ENCODE measurements at regions not wholly inside any gene's neighbourhood (a gene's known extent, or its start where the extent isn't known, plus 50 kb on each side); places are given as distances from the start of the nearest gene placed in this dataset.

DNA sequence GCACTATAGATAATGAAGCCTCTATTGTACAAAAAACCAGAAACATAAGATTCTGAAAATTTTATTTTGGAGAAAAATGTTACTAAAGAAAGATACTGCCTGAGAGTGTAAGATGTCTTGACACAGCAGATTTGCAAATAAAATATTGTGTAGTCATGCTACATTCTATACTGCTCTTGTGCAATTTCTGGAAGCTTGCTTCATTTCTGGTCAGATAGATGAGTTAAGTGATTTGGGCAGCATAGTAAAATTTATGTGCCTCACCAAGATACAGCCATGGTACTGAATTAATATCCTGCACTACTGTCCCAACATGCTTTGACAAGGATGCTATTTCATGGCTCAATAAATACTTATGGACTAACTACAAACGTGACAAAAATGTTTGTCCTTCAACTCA lies 55.1 kb upstream of the STARD13 start:
- no peak for ATAC-seq
- Mint-ChIP-seq H3K4me1 (ENCODE audit: low read depth) (no peaks in the 10 kb centered on the region), H3K9me3 (ENCODE audit: insufficient read depth) (no peaks in the 10 kb centered on the region), H3K27ac (no peak overlapping the region), H3K4me3 (no peak overlapping the region), H3K36me3 (ENCODE audit: low read depth) (no peaks in the 10 kb centered on the region), H3K27me3 (ENCODE audit: low read depth) (peaks cover 8% of the 10 kb centered on the region)
- ChIA-PET POLR2A (no interaction called here), CTCF (no interaction called here)
- DNase-seq, result no peak

DNA sequence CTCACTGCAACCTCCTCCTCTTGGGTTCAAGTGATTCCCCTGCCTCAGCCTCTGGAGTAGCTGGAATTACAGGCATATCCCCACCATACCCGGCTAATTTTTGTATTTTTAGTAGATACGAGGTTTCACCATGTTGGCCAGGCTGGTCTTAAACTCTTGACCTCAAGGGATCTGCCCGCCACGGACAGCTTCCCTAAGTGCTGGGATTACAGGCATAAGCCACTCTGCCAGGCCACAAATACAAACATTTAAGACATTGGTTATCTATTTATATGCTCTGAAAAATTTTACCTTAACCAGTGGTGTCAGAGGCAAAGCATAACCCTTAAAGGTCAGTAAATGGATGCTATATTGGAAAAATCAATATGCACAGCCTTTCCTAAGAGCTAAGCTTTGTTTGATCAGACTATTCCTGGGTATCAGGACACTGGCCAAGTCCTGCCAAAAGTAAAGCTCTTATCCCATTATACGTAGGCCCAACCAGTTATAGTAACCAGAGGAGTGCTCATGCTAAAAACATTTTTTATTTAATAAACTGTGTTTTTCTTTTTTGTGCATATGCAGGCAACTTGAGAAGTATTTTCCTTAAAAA lies 56.4 kb upstream of the STARD13 start:
- no peaks in the 10 kb centered on the region for H3K9me3 Mint-ChIP-seq (ENCODE audit: insufficient read depth)
- POLR2A ChIA-PET, result no interaction called here

DNA sequence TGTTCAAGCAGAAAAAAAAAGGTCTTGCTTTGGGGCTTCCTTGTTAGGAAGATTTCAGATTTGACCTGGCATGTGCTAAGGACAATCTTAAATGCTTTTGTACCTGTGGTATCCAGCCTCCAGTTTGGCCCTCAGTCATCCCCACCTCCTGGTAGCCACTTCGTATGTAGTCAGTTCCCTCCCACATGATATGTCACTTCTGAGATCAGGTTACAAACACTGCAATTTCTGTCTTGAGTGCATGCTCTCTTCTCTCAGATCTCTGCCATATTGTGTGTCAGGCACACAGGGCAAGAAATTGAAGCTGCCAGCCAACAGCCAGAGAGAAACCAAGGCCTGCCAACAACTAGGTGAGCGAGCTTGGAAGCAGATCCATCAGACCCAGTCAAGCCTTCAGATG lies 60.3 kb upstream of the STARD13 start:
- CTCF ChIA-PET, result no interaction called here
- Mint-ChIP-seq H3K4me1 (ENCODE audit: low read depth) (peaks cover 2% of the 10 kb centered on the region), H3K4me3 (no peak overlapping the region), H3K27ac (no peak overlapping the region), H3K27me3 (ENCODE audit: low read depth) (peaks cover 24% of the 10 kb centered on the region), H3K36me3 (ENCODE audit: low read depth) (no peaks in the 10 kb centered on the region), H3K9me3 (ENCODE audit: insufficient read depth) (no peaks in the 10 kb centered on the region)
- POLR2A ChIA-PET, result no interaction called here
- ATAC-seq (no peak), DNase-seq (no peak)

More for the DNA sequence above, 56.4 kb upstream of the STARD13 start:
- H3K4me3 Mint-ChIP-seq, result no peak overlapping the region
- H3K36me3 Mint-ChIP-seq (ENCODE audit: low read depth), result no peaks in the 10 kb centered on the region
- H3K4me1 Mint-ChIP-seq (ENCODE audit: low read depth), result no peaks in the 10 kb centered on the region
- ATAC-seq (no peak), DNase-seq (no peak)
- H3K27me3 Mint-ChIP-seq (ENCODE audit: low read depth), result peaks cover 8% of the 10 kb centered on the region
- CTCF ChIA-PET, result interaction anchor here (0.6 kb wide), 1 partner anchor 421 kb away, joined by 3 read pairs; no protein-coding TSS in a partner anchor
- no peak overlapping the region for H3K27ac Mint-ChIP-seq

DNA sequence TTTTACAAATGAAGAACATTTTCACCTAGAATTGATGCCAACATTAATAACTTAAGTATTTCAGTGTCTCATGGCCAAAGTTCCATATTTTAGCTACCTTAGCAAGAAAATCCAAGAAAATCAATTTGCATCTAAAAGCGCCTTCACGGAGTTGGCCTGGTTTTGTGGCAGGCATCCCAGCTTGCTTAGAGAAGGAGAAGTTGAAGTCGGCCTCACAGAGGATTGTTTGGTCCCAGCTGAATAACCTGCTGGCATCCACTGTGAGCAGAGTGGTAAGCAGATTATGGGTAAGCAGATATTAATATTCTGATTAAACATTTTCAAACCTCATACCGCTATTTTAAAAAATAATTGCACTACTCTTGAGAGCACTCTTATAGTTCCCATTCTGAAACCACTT lies 62.3 kb upstream of the STARD13 start:
- no peak for ATAC-seq
- peaks cover 2% of the 10 kb centered on the region for H3K4me1 Mint-ChIP-seq (ENCODE audit: low read depth)
- no peaks in the 10 kb centered on the region for H3K36me3 Mint-ChIP-seq (ENCODE audit: low read depth)
- H3K9me3 Mint-ChIP-seq (ENCODE audit: insufficient read depth), result no peaks in the 10 kb centered on the region
- no peak overlapping the region for H3K4me3 Mint-ChIP-seq
- CTCF ChIA-PET, result no interaction called here
- H3K27ac Mint-ChIP-seq, result no peak overlapping the region
- DNase-seq, result no peak
- POLR2A ChIA-PET, result no interaction called here
- peaks cover 33% of the 10 kb centered on the region for H3K27me3 Mint-ChIP-seq (ENCODE audit: low read depth)

DNA sequence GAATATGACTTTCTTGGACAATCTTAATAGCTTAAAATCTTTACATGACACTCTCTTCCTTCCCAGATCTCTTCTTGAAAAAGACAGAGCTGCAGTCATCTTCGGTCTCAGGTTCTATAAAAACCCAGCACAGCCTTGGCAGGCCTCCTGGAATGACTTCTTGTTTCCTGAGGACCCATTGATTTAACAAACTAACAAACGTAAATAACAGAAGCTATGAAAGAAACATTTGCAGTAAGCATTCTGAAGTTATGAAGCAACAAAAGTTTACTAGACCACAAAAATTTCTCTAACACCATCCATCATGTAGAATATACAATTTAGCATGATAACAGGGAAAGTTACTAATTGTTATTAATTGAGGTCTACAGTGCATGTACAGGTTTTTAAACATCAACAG lies 62.8 kb upstream of the STARD13 start:
- POLR2A ChIA-PET, result no interaction called here

DNA sequence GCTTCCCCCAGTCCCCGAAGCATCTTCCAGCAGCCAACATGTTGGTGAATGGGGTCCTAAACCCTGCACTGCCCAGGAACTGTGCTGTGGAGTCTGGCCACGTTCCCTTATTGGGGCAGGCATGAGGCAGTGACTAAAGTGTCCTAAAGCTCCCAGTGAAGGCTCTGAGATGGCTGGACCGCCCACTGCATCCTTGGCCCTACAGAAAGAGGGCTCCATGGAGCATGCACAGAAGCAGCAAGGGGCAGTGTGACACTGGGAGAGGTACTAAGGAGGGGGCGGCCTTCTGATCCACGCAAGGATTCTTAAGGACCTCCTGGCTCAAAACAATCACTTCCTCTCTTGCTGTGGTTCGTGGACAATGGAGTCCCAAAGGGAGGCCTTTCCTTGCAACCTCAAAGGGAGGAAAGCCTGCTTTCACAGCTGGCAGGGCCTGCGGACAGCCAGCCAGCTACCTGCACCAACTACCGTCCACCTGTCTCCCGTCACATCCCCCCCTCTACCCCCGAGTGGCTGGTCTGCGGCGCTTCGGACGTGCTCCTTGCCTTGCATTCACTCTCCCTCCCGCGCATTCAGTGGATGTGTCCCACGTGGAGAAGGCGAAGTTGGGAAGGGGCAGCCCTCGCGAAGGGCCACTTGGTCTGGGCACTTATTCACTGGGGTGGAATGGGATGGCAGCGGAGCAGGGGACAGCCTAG lies 63.9 kb upstream of the STARD13 start:
- DNase-seq (no peak), ATAC-seq (no peak)
- no peak overlapping the region for H3K4me3 Mint-ChIP-seq
- peaks cover 39% of the 10 kb centered on the region for H3K27me3 Mint-ChIP-seq (ENCODE audit: low read depth)
- ChIA-PET POLR2A (no interaction called here), CTCF (no interaction called here)
- H3K27ac Mint-ChIP-seq, result no peak overlapping the region
- peaks cover 2% of the 10 kb centered on the region for H3K4me1 Mint-ChIP-seq (ENCODE audit: low read depth)
- H3K9me3 Mint-ChIP-seq (ENCODE audit: insufficient read depth), result no peaks in the 10 kb centered on the region
- H3K36me3 Mint-ChIP-seq (ENCODE audit: low read depth), result no peaks in the 10 kb centered on the region

More for the DNA sequence above, 62.8 kb upstream of the STARD13 start:
- Mint-ChIP-seq H3K36me3 (ENCODE audit: low read depth) (no peaks in the 10 kb centered on the region), H3K9me3 (ENCODE audit: insufficient read depth) (no peaks in the 10 kb centered on the region), H3K27ac (no peak overlapping the region), H3K27me3 (ENCODE audit: low read depth) (peaks cover 38% of the 10 kb centered on the region), H3K4me1 (ENCODE audit: low read depth) (peaks cover 2% of the 10 kb centered on the region), H3K4me3 (no peak overlapping the region)
- no peak for DNase-seq
- ATAC-seq, result no peak
- CTCF ChIA-PET, result no interaction called here

DNA sequence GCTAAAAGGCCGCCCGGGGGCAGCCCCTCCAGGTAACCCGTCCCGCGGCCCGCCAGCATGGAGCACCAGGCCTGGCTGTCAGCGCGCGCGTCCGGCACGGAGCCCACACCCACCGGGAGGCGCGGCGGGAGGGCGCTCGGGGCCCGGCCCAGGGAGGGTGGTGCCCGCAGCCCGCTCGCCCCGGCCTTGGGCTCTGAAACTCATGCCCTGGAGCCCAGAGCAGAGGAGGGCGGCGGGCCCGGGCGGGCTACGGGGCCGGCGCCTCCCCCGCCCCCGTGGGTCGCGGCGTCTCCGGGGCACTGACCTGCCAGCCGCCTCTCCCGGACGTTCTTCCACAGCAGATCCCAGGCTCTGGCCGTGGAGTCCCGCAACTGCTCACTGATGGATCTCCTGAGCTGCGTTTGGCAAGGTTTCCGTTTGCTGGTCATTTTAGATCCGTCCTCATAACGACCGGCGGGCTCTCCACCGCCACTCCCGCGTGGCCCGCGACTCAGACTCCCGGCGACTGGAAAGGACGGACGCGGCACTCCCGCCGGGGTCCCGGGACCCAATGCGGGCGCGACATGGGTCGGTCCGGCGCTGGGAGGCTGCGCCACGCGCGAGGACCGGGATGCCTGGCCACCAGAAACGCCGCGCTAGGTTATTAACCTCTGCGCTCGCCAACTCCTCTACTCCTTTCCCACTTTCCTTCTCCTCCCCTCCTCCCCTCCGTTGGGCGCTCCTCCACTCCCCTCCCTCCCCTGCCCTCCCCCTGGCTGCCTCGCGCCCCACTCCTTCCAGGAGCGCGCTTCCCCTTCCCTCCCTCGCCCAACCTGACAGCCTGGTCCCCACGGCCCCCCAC lies 64.7 kb upstream of the STARD13 start:
- POLR2A ChIA-PET, result no interaction called here
- ATAC-seq (no peak), DNase-seq (no peak)
- H3K4me3 Mint-ChIP-seq, result no peak overlapping the region
- H3K9me3 Mint-ChIP-seq (ENCODE audit: insufficient read depth), result no peaks in the 10 kb centered on the region
- H3K27ac Mint-ChIP-seq, result no peak overlapping the region
- no peaks in the 10 kb centered on the region for H3K36me3 Mint-ChIP-seq (ENCODE audit: low read depth)
- H3K4me1 Mint-ChIP-seq (ENCODE audit: low read depth), result peaks cover 2% of the 10 kb centered on the region
- peaks cover 40% of the 10 kb centered on the region for H3K27me3 Mint-ChIP-seq (ENCODE audit: low read depth)
- CTCF ChIA-PET, result no interaction called here

DNA sequence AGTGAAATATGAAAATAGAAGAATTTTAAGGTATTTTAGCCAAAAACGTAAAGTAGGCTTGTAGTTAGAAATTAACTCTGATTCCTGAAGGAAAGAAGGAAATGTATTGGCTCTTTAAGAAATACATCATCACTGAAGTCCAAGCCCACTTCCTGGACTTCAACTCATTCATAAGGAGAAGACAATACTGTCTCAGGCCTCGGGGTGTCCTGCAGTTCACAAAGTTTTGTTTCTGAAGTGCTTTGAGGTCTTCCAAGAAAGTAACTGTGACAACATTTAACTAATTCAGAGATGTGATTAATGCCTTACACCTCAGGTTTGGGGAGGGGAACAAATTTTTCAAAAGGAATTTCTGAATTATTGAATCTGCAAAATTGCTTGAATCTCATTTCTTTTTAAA lies 65.8 kb upstream of the STARD13 start:
- Mint-ChIP-seq H3K4me1 (ENCODE audit: low read depth) (peaks cover 2% of the 10 kb centered on the region), H3K4me3 (no peak overlapping the region), H3K9me3 (ENCODE audit: insufficient read depth) (no peaks in the 10 kb centered on the region), H3K36me3 (ENCODE audit: low read depth) (no peaks in the 10 kb centered on the region), H3K27me3 (ENCODE audit: low read depth) (peaks cover 40% of the 10 kb centered on the region), H3K27ac (no peak overlapping the region)
- DNase-seq, result no peak
- POLR2A ChIA-PET, result no interaction called here
- CTCF ChIA-PET, result no interaction called here
- no peak for ATAC-seq

DNA sequence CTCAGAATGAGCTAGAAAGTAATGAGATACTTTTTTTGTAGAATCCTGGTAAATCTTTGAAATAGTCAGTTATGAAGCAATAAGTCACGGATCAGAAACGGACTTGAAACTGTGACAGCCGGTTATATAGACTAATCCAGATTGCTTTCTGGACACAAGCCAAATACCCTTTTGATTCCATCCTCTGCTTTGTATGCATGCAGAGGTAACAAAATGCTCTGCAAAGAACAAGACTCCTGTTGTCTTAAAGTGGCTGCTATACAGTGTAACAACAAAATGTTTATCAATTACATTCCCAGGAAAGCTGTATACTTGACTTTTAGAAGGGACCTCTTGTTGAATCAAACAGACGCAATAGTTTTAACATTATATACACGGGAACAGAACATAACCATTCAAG lies 66.5 kb upstream of the STARD13 start:
- ChIA-PET POLR2A (no interaction called here), CTCF (no interaction called here)
- ATAC-seq (no peak), DNase-seq (no peak)
- Mint-ChIP-seq H3K4me3 (no peak overlapping the region), H3K27ac (no peak overlapping the region), H3K4me1 (ENCODE audit: low read depth) (peaks cover 2% of the 10 kb centered on the region), H3K9me3 (ENCODE audit: insufficient read depth) (no peaks in the 10 kb centered on the region), H3K27me3 (ENCODE audit: low read depth) (peaks cover 40% of the 10 kb centered on the region), H3K36me3 (ENCODE audit: low read depth) (no peaks in the 10 kb centered on the region)

DNA sequence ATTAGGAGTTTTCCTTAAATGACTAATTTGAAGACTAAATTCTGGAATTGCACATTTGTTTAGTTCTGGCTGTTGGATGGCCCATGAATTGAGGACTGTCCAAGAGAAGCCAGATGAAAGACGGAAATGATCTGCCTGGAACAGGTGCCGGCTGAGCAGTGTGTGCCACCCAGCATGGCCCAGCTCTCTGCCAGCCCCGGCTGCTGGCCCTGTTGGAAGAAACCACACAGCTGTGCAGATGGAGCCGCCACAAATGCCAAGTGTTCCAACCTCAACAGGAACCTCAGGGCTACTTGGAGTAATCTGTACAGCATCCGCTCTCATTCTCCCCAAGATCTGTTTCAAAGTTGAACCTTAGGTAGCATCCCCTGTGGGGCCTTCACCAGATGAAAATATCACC lies 67.0 kb upstream of the STARD13 start:
- no peaks in the 10 kb centered on the region for H3K9me3 Mint-ChIP-seq (ENCODE audit: insufficient read depth)
- CTCF ChIA-PET, result no interaction called here
- POLR2A ChIA-PET, result no interaction called here
- no peak for ATAC-seq
- DNase-seq, result no peak
- H3K27ac Mint-ChIP-seq, result no peak overlapping the region
- H3K4me3 Mint-ChIP-seq, result no peak overlapping the region
- H3K4me1 Mint-ChIP-seq (ENCODE audit: low read depth), result peaks cover 2% of the 10 kb centered on the region
- H3K36me3 Mint-ChIP-seq (ENCODE audit: low read depth), result no peaks in the 10 kb centered on the region
- H3K27me3 Mint-ChIP-seq (ENCODE audit: low read depth), result peaks cover 40% of the 10 kb centered on the region

DNA sequence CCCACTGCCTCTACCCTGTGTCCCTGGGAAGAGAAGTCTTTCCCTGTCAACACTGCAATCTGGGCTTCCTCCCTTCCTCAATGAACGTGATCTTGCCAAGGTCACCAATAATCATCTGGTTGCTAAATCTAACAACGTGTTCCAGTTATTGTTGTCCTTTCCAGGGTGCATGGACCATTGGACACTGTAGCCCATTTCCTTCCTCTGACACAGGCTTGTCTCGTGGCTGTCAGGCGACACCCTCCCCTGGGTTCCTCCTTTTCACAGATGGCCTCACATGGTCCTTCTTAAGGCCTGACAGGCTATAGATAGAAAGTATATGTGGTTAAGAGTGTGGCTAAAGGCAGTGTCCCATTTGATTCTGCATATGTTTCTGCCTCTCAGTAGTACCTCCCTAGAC lies 67.7 kb upstream of the STARD13 start:
- no peak overlapping the region for H3K4me3 Mint-ChIP-seq
- H3K9me3 Mint-ChIP-seq (ENCODE audit: insufficient read depth), result no peaks in the 10 kb centered on the region
- peaks cover 2% of the 10 kb centered on the region for H3K4me1 Mint-ChIP-seq (ENCODE audit: low read depth)
- ATAC-seq (no peak), DNase-seq (no peak)
- H3K27ac Mint-ChIP-seq, result no peak overlapping the region
- no peaks in the 10 kb centered on the region for H3K36me3 Mint-ChIP-seq (ENCODE audit: low read depth)
- POLR2A ChIA-PET, result no interaction called here
- CTCF ChIA-PET, result no interaction called here
- peaks cover 39% of the 10 kb centered on the region for H3K27me3 Mint-ChIP-seq (ENCODE audit: low read depth)

DNA sequence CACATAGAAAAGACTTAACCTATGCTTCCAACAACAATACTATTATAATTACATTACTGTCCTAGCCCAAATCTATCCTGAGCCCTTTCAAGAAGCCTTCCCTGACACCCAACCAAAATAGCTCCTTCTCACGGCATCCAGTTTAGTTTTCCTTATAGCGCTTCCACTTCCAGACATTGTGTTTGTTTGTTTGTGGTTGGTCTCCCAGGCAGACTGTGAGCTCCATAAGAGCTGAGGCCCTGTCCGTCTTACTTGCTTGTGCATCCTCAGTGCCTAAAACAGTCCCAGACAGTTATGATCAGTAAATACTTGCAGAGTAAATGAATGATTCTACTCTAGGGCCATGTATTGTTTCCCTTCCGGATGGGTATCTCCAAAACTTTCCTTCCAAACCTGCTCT lies 68.1 kb upstream of the STARD13 start:
- H3K27ac Mint-ChIP-seq, result no peak overlapping the region
- peaks cover 35% of the 10 kb centered on the region for H3K27me3 Mint-ChIP-seq (ENCODE audit: low read depth)
- ATAC-seq, result no peak
- no peaks in the 10 kb centered on the region for H3K9me3 Mint-ChIP-seq (ENCODE audit: insufficient read depth)
- POLR2A ChIA-PET, result no interaction called here
- DNase-seq, result no peak
- no peaks in the 10 kb centered on the region for H3K36me3 Mint-ChIP-seq (ENCODE audit: low read depth)
- peaks cover 2% of the 10 kb centered on the region for H3K4me1 Mint-ChIP-seq (ENCODE audit: low read depth)
- CTCF ChIA-PET, result no interaction called here
- H3K4me3 Mint-ChIP-seq, result no peak overlapping the region
